HTR-8/SVneo (cell line): ENCODE measurements at regions not wholly inside any gene's neighbourhood (a gene's known extent, or its start where the extent isn't known, plus 50 kb on each side); places are given as distances from the start of the nearest gene placed in this dataset.
"Not testable (repeated sequence)": the region's sequence is repeated elsewhere in the genome, so short reads cannot be mapped to it uniquely, and the experiment has no call there.

Experiments
- DNase-seq: peaks from one replicate; pipeline ENCODE4 v3.0.0; 2011; ENCODE audit warnings: low spot score, mixed read lengths; ENCODE audit not compliant: insufficient read length
- FAIRE-seq: peaks from 2 replicates; lab custom pipeline; 2011; peaks lifted over from hg19 to GRCh38; lab: Jason Lieb, UNC

DNA sequence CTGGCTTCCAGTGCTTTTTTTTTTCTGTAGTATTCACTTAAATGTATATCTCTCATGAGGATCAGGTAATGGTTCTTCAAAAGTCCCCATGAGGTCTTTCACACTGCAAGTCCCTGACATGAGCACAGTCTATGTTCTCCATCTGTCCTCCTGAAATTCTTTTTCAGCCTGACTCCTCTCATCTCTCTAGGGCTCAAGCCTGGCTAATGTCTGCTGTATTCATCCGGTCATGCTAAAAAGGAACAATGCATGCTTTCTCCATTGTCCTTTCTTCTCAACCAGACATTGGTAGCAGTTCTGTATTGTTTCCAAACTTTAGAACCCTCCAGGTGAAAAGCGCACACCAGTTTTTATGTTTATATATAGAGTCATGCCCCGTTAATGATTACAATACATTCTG lies 368.3 kb upstream of the OLFM3 start:
- DNase-seq, result no peak

DNA sequence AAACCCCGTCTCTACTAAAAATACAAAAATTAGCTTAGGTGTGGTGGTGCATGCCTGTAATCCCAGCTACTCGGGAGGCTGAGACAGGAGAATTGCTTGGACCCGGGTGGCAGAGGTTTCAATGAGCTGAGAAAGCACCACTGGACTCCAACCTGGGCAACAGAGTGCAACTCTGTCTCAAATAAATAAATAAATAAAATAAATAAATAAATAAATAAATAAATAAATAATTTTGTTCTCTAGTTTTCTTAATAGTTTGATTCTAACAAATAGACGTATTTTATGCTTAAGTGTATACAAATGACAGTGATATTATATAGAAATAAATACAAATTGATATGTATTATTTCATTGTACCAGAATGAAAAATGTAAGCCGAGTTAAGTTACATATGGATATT lies 339.9 kb upstream of the OLFM3 start:
- FAIRE-seq (no peak), DNase-seq (no peak)

More for the DNA sequence above, 368.3 kb upstream of the OLFM3 start:
- FAIRE-seq, result no peak

DNA sequence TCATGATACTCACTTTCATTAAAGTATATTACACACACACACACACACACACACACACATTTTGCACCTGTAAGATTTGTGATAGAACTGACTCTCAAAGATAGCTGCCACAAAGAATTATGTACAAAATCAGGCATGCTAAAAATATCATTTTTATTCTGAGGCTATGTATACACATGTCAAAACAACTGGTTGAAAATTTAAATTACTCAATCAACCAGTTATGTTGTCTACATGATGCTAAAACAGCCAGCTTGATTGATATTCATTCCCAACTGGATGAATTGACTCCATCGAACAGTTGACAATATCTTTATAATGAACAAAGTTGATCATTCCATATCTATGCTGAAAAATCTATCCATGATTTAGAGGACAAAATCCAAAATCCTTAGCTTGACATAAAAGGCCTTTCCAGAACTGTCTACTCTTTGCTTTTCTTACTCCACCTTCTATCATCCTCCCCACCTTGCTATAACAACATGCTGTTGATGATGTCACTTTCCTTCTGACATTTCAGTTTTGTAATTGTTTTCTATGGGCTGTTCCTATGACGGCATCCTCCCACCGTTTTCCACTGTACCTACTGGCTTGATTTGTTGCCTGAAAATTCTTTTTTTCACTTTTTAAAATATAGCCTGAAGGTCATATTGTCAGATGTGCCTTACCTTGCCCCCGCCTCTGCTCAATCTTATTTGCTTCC lies 321.5 kb upstream of the OLFM3 start:
- DNase-seq (no peak), FAIRE-seq (no peak)

DNA sequence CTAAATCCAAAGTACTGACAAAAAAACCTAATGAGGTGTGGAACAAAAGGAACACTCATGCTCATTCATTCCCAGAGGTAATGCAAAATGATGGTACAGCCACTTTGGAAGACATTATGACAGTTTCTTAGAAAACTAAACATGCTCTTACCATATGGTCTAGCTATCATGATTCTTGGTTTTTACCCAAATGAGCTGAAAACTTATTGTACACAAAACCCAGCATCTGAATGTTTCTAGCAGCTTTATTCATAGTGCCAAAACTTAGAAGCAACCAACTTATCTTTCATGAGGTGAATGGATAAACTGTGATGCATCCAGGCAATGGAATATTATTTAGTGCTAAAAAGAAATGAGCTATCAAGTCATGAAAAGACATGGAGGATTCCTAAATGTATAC lies 318.4 kb upstream of the OLFM3 start:
- FAIRE-seq (no peak), DNase-seq (no peak)

DNA sequence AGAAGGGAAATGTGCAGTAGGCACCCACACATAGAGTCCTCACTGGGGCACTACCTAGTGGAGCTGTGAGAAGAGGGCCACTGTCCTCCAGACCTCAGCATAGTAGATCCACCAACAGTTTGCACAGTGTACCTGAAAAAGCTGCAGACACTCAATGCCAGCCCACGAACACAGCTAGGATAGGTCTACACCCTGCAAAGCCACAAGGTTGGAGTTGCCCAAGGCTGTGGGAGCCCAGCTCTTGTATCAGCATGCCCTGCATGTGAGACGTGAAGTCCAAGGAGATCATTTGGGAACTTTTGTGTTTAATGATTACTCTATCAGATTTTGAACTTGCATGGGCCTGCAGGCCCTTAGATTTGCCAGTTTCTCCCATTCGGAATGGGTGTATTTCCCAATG lies 299.4 kb upstream of the OLFM3 start:
- DNase-seq (no peak), FAIRE-seq (no peak)

DNA sequence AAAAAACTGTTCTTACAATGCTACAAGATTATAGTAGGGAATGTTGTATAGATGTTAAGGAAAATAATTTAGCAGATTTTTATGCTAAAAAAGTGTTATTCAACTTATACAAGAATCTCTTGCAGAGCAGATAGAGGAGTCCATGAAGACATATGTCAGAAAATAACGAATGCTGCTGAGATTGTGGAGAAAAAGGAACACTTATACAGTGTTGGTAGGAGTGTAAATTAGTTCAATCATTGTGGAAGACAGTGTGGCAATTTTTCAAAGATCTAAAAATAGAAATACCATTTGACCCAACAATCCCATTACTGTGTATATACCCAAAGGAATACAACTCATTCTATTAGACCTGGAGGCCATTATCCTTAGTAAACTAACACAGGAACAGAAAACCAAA lies 286.2 kb upstream of the OLFM3 start:
- FAIRE-seq (no peak), DNase-seq (no peak)

DNA sequence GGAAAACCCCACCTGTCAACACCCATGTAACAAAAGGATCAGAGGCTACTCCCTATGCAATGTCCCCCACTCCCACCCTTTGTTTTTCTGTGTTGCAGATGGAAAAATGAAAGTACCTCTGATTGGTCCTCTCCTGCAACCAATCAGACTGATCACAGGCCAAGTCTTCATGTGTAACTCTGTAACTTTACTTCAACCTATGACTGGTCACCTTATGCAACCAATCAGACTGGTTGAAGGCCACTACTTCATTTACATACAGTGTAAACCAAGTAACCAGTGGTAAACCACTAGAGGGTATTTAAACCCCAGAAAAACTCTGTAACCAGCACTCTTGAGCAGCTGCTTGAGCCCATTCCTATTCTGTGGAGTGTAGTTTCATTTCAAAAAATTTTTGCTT lies 266.3 kb upstream of the OLFM3 start:
- DNase-seq (no peak), FAIRE-seq (no peak)

DNA sequence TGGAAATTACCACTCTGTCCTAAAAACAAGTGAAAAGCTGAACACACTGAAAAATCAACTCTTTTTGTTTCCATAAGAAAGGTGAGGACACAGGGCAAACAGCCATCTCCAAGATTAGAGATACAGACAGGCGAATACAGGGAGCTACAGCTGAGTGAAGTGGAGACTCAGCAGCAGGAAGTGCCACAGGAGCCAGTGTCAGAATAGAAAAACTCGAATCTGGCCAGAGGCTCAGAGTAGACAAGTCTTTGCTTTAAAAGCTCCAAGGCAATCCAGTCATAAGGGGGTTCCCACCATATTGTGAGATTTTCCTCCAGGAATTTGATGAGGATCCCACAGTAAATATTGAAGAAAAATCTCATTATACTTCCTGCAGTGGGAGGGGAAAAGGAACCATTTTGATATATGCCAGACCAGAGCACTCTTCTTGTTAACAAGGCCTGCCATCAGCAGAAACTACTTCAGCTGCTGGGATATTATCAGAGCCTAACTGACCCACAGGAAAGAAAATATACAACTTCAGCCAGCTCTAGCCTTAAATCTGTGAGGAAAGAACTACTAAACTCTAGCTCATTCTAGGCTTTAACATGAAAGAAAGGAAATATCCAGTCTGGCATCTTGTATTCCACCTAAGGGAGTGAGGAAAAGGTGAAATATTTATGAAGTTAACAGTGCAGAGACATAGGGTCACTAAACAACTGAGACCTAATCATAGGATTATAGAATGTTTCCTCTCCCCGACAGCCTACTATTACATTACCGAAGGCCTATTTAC lies 256.2 kb upstream of the OLFM3 start:
- FAIRE-seq (no peak), DNase-seq (no peak)

DNA sequence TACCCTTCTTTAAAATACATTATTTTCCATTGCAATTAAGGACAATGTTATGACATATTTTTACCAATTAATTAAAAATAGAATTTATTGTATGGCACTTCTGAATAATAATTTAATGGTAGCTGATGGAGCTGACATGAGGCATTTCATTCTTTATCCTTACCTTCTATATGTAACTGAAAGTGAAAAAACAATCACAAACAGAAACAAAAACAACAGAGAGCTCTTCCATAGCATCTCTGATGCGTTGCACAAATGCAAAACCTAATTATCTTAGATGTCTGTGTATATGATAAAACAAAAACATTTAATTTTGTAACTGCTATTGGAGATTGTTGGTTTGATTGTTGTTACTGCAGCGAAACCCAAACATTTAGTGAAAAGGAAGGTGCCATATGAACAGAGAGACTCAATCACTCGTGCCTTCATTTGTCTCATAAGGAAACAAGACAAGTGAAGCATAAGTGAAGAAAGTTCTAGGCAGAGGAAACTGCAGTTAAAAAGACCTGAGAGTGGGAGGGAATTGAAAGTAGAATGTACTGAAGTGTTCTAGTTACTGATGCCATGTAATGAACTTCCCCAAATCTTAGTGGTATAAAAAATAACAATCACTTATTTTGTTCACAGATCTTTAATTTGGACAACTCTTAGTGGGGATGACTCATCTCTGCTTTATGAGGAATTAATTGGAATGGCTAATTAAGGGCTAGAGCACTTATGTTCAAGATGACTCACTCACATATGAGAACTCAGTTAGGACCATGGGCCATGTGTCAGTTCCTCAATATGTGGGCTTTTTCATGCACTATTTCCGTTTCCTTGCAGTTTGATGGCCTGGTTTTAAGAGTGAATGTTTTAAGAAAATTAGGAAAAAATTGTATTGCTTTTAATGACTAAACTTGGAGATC lies 245.0 kb upstream of the OLFM3 start:
- FAIRE-seq (no peak), DNase-seq (no peak)

DNA sequence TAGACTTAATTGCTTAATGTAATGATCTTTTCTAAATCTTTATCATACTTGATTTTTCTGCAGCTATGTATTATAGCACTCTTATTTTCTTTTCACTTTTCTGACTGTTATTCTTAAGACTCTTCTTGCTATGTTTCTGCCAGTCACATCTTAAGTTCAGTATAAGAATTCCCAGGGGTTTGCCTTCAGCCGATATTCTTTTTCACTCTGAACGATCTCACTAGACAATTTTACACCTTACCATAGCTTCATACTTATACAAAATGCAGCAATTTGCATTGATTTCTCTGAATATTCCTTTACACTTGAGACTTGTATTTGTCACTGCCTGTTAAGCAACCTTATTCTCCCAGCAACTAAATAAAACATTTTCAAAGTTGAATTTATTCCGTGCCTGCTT lies 242.5 kb upstream of the OLFM3 start:
- FAIRE-seq (no peak), DNase-seq (no peak)

DNA sequence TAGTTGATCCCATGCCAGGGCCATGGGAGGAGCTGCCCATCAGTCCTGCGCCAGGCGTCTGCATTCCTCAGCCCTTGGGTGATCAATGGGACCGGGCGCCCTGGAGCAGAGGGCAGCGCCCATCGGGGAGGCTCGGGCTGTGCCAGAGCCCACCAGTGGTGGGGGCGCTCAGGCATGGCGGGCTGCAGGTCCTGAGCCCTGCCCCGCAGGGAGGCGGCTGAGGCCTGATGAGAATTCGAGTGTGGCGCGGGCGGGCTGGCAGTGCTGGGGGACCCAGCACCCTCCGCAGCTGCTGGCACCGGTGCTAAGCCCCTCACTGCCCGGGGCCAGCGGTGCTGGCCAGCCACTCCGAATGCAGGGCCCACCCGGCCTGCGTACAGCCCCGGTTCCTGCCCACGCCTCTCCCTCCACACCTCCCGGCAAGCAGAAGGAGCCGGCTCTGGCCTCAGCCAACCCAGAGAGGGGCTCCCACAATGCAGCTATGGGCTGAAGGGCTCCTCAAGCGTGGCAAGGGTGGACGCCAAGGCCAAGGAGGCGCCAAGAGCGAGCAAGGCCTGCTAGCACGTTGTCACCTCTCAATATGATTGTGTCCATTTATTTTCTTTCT lies 238.1 kb upstream of the OLFM3 start:
- DNase-seq (no peak), FAIRE-seq (no peak)

DNA sequence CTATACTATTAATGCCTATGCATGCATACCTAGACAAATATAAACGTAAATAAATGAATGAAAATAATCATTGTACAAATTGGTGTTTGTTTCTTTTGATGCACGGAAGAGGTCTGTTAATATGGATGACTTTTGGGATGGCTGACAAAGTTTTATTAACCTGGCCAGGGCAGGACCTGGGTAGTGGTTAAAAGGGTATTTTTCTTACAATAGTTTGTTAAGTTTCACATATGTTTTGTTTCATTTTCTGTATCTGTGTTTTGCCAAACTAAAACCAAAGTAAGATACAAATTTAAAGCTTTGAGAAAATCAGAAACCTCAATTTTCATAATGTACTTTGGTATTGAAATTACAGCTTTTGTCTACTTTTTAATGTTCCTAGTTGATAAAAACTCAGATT lies 222.7 kb upstream of the OLFM3 start:
- FAIRE-seq, result no peak
- DNase-seq, result no peak

DNA sequence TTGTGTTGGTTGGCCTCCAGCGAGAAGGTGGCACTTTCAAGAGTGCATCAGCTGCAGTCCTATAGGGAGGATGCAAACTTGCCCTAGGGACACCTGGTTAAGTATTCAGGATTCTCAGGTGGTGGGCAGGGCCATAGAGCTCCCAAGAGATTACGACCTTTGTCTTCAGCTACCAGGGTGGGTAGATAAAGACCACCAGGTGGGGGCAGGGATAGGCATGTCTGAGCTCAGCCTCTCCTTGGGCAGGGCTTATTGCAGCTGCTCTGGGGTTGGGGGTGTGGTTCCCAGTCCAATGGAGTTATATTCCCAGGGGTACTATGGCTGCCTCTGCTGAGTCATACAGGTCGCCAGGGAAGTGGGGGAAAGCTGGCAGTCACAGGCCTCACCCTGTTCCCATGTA lies 214.2 kb upstream of the OLFM3 start:
- not testable (repeated sequence) for DNase-seq, FAIRE-seq

DNA sequence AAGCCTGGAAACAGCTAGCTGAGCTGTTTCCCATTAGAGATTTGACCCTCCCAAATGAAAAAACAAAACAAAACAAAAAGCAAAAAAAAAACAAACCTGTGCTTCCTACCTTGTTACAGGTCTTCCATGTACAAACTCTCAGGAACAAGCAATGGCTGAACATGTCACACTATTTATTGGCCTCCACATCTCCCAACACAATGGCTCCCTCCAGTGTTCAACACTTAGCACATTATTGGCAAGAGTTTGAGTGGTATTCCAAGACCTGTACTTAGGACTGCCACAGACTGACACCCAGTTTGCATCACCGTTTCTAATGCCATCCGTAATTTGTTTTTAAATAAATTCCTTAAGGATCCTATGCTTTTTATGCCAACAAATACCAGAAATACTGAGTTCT lies 195.0 kb upstream of the OLFM3 start:
- DNase-seq, result peak; percentile 1
- no peak for FAIRE-seq

DNA sequence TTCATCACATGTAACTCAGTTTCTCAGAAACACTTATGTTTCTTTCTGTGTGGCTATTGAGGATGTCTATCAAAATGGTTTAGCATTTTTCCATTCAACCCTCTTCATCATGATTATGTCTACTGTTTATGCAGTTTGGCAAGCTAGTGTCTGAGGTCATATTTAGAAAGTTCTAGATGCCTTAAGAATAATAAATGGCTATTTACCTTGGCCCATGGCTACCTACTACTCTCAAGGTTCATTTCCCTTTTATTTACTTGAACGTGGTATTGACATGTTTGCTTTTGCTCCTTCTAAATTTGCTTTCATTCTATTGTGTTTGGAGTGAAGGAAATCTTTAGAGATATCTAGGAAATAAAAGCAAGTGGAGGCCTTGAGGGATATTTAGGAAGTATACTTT lies 193.7 kb upstream of the OLFM3 start:
- DNase-seq (no peak), FAIRE-seq (no peak)

DNA sequence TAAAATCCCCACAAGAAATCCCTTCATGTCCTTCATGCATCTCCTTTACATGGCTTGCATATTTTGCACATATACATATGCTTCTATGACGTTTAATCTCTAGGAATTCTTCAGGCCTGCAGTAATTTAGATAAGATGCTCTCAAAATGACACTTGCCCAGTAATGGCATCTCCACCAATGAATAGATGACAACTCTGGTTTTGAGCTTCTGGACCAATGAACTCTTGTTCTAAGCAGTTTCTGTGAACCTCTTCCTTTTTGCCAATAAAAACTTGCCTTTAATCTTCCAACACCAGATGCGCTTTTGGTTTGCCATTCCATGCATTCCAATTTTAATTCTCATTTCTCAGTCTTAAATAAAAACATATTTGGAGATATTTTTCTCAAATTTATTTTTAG lies 189.8 kb upstream of the OLFM3 start:
- DNase-seq (no peak), FAIRE-seq (no peak)

DNA sequence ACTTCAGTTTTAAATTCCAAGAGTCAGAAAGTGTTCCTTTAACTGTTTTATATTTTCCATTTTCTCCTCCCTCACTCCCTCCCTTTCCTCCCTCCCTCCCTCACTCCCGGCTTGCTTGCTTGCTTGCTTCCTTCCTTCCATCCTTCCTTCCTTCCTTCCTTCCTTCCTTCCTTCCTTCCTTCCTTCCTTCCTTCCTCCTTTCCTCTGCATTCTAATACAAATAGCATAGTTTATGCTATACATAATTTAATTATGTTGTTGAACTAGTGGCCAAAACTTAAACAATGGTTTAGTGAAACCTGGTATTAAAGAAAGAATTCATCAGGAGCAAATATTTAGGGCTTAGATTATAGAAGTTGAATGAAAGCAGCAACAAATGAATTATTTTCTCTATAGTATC lies 188.5 kb upstream of the OLFM3 start:
- no peak for FAIRE-seq
- no peak for DNase-seq

DNA sequence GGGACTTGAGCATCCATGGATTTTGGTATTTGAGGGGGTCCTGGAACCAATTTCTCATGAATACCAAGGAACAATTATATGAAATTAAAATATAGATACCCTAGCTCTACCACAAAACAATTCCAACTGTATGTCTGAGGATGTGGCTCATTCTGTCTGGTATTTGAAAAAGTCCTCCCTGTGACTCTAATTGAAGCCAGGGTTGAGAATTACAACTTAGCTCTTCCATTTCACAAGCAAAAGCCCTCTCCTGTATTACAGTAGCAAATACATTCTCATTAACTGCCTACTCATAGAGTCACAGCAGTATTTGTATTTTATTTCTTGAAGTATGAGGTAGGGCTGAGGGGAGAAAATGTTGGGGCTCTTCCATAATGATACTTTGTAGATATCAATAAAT lies 187.8 kb upstream of the OLFM3 start:
- DNase-seq (no peak), FAIRE-seq (no peak)

DNA sequence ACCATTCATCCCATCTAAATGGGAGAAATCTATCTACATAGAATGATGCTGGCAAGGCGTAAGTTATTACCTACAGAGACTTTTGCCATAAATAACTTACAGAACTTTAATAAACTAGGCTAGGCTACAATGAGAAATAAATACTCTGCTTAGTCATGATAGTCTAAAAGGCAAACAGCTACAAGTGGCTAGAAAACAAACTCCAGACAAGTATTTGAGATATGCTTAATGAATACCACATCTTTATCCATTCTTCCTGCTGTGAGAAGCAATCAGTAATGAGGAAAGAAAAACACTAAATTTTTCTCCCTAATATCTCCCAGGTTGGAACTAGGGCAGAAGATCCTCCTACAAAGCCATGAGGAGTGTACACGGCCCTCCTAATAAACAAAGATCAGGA lies 187.0 kb upstream of the OLFM3 start:
- no peak for FAIRE-seq
- DNase-seq, result no peak

DNA sequence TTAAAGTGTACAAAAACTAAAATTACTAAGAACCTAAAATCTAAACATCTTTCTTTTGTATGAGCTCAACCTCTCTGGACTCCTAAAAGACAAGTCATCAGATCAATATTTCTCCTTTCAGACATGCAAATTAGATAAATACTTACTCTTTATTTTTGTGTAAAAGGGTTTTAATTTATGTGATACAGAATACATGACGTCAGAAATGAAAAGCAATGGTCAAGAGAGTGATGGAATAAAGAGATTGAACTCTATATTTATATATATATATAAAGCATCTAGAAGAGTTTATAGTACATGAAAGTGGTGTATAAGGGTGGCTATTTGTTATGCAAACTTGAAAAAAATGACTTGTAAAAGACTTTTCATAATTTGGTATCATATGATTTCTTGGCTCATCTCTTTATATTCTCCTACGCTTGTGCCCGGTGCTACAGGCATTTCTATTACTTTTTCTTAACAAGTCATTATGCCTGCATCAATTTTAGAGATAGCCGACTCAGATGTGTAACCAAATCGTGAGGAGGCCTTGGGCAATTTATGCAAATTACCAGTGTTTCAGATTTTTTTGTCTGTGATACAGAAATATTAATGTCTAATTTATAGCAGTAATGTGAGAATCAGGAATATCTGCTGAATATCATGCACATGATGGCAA lies 186.0 kb upstream of the OLFM3 start:
- FAIRE-seq (no peak), DNase-seq (no peak)
